GM19467 (cell line): ENCODE measurements at regions not wholly inside any gene's neighbourhood (a gene's known extent, or its start where the extent isn't known, plus 50 kb on each side); places are given as distances from the start of the nearest gene placed in this dataset.

ENCODE experiments used
- ATAC-seq: cut with Tn5 transposase; IDR thresholded peaks from one replicate; pipeline ENCODE4 v1.9.1; 2021; ENCODE audit warnings: mild to moderate bottlenecking, moderate library complexity; ENCODE audit not compliant: unreplicated experiment

DNA sequence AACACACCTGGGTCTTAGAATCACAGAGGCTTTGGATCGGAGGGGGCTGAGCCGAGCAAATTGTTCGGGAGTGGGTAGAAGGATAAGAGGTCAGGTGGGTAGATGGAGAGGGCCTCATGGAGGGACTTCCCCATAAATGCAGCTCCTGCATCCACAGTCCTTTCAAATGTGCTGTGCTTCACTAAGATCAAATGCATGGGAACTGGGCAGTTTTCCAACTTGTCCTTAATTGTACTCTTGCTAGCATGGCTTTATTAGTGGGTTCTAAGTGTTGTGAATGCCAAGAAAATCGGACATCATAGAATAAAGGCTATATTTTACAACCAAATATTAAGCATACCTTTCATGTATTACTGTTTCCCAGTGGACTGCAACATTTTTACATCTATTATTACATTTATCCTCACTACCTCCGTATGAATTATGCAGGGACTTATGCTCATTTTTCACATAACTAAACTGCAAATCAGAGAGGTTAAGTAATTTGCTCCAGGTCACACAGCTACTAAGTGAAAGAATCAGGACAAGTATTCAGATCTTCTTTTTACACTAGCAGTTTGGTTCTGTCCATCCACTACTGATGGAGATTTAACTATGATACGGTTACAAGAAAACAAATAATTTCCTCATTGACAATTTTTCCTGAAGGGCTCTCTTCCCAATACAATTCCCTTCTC, 174.5 kb upstream of the RUNX1 start:
- no peak for ATAC-seq

DNA sequence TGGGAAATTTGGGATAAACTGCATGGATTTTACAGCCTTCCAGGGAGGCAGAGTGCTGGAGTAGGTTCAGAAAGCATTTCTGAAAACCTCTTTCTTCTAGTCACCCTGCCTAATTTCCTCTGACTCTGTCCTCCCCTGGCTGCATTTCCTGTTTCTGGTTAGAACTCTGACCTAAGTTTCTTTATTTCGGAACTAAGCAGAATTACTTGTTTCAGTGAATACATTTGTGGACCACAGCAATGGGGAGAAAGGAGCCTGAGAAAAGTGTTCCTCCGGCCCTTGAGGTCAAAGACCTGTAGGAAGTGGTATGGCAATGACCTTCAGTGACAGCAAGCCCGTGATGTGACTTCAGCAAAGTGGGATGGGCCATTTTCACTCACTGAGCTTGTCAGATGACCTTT, 173.4 kb upstream of the RUNX1 start:
- peak; percentile 52 for ATAC-seq

DNA sequence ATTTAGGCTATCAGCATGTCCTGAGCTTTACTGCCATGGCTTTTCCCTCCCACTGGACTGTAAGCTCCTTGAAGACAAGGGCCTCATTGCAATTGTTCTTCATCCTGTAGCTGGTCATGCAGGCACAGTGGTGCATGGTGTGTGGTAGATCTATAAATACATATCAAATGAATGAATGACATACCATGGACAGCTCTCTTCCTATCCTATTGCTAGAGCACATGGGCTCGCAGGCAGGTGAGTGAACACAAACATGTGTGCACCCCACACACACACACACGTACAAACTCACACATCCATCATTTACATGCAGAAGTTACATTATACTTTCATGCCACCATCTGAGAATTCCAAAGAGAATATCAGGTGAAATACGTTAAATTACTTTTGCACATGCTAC, 172.9 kb upstream of the RUNX1 start:
- ATAC-seq: no peak

DNA sequence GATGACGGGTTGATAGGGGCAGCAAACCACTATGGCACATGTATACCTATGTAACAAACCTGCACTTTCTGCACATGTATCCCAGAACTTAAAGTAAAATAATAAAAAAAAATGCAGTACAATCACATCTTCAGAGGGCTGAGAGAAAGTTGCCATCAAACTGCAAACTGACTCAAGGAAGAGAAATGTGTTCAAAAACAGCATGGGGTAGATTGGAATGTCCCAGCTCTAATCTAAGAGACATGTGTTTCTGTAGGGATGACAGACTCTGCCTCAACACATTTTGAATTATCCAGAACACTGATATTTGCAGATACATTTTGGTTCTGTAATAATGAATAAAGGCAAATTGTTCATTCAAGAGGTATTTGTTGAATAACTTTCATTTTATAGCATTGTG, 171.2 kb upstream of the RUNX1 start:
- ATAC-seq: no peak

DNA sequence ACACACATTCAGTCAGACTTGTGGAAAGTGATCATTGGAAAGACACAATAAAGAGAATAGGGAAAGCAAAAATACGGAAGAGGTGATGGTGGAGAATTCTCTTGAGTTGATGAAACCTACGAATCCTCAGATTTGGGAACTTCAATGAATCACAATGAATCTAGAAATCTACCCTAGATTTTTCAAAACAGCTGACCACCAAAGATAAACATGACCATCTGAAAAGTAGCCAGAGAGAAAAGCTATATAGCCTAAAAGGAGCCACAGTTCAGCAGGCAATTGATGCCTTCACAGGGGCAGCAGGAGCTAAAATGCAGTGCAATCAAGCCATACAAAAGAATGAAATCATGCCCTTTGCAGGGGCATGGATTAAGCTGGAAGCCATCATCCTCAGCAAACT, 170.6 kb upstream of the RUNX1 start:
- no peak for ATAC-seq

DNA sequence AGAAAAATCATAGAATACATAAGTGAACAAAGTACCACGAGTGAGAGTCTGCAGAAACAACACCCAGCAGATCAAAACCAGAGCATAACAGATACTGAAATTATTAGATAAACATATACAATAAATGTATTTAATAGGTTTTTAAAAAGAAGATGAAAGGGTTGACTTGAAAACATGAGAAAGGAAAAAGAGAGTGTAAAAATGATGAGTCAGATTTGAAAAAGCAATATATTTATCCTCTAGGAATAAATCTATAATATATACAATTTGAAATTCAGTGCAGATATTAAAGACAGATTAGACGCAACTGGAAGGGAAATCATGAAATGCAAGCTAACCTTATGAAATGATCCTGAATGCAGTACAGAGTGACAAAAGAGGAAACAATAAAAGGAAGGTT, 170.2 kb upstream of the RUNX1 start:
- ATAC-seq: no peak

DNA sequence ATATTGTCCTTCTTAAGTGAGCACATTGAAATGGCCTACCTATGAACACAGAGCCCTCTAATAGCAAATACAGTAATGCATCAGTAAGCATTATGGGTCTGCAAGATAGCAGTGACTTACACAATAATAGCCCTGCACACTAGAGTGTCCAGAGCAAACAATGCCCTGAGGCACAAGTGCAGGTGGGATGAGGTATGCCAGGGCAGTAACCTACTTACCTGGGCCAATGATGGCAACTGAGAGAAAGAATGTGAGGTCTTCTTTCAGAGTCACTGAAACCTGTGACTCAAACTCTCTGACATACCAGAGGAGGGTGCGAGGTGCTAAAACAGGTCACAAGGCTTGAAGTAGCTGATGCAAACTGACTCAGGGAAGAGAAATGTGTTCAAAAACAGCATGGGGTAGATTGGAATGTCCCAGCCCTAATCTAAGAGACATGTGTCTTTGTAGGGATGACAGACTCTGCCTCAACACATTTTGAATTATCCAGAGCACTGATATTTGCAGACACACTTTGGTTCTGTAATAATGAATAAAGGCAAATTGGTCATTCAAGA, 168.5 kb upstream of the RUNX1 start:
- ATAC-seq: no peak

DNA sequence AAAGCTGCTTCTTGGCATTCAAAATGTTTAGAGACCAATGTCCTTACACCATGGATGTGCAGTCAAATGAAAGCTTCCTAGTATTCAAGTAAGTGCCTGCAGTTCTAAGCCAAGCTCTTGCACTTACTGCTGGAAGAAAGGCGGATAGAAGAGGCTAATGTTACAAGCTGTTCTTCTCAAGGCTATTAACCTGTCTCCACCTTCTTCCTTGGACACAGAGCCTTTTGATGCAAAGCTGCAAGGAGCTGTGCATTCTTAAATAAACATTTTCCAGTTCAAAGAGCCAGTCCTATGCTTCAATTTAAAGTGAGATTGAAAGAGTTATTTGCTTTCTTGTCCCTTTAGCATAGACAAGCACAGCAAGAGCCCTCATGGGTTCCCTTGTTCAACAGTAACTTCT, 167.9 kb upstream of the RUNX1 start:
- no peak for ATAC-seq

DNA sequence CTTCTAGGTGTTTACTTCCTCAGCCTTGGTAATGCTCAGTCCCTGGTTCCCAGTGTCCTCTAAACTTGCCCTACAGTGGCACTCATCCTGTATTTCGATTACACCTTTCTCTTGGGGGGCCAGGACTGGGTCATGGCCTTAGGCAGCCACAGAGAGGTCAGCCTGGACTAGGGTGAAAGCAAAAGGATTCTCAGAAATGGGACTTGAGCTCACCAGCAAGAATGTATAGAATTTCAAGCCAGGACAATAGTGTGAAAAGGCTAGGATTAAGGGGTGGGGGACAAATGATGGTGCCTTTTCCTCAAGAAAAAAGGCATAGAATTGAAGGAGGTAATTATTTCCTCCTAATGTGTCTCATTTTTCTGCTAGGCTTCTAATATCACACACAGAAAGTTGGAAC, 166.8 kb upstream of the RUNX1 start:
- no peak for ATAC-seq

DNA sequence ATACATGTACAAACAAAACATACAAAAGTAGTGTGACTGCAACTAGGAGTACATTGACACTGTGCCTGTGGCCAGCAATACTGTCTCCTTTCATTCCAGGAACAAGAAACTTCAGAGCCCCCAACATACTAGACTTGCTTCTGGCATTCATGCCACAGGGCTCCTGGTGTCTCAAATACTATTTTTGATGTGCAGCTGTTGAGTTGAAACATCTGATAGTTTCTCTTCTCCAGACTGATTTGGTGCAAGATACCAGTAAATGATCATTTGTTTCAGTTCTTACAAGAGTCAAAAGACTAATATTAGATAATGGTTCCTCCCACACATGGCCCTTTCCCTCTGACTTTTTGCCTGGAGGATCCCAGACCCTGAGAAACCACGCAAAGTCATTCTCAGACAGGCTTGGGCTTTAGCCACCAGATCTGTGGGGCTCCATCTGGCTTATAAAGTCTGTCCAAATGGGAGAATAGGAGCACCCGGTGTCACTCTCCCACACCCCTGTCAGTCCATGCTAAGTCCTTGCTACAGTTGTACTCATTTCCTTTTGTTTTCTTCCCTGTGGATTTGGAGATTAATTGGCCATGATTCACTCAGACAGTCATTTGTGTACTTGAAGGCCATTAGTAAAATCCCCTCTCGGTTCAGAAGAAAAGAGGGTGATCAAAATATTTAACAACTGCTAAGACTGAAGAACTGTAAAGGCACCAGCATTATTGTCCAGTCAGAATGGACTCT, 163.5 kb upstream of the RUNX1 start:
- no peak for ATAC-seq

DNA sequence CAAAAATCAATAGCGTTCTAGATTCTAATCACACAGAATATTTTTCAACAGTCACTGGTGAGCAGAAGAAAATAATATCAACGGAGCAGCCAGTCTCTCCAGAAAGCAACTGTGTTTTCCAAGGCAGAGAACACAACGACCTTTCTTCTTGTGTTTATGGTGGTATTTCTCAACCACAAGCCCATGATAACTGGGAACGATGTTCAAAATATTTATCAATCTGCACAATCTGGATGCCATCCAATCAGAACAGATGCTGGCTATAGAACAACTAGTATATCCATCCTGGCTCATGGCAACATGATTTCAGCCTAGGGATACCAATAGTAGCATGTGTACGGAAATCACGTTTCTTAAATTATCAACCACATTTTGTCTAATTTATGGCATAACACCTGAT, 162.7 kb upstream of the RUNX1 start:
- ATAC-seq: no peak

DNA sequence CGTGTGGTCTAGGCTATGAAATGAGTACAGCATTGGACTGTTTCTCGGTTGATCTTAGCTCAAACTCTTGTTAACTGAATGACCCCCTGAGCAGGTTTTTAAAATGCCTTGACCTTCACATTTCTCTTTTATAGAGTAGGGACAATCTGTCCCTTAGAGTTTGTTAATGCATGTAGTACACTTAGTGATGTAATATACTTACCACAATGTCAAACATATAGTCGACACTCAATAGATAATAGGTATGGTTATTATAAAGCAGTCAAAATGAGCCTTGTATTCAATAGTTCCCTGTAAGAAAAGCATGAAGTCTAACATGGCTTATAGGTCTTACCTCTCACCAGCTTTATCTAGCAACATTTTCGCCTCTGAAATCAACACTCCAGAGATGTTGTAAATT, 161.0 kb upstream of the RUNX1 start:
- ATAC-seq: no peak

DNA sequence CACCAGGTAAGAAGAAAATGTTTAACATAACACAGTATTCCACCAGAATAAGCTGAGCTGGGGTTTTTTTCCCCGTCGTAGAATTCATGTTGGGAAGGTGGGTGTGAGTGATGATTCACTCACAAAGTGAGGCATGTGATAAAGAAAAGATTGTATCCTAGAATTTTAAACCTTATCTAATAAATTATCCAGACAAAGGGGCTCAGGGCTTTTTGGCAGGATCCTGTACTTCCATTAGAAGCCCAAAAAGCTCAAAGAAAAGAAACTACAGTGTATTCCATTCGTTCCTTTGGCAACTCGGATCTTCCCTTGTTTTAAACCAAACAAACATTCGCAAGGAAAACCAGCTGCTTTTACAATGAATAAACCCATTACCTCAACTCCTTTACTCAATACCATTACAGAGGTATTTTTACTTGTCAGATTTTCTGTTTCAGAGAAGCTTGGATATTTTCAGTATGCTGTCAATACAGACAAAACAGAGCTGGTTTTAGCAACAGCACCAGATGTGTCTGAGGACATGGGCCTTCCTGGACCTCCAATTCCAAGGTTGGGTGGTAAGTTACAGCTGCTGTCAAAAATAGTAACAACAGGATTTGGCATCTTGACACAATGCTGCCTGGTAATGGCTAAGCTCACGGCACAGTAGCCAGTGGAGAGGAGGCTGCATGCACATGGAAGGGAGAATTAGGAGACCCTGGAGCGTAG, 159.9 kb upstream of the RUNX1 start:
- ATAC-seq: no peak

DNA sequence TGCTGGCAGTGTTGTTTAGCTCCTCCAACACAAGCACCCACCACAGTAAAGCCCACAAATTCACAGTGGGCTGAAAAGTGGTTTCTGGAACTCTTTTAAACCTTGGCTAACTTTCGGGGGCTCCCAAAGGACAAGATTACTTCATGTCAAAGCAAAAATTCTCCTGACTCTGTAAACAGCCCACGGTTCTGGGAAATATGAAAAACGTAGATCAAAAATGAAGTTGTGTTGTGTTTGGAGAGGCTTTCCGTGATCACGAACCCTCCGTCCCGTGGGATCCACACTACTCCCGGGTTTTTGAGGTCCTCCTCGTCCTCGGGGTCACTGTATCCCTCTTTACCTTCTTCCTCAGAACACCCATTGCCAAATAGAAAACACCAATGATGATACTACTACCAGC, 159.0 kb upstream of the RUNX1 start:
- ATAC-seq: no peak

DNA sequence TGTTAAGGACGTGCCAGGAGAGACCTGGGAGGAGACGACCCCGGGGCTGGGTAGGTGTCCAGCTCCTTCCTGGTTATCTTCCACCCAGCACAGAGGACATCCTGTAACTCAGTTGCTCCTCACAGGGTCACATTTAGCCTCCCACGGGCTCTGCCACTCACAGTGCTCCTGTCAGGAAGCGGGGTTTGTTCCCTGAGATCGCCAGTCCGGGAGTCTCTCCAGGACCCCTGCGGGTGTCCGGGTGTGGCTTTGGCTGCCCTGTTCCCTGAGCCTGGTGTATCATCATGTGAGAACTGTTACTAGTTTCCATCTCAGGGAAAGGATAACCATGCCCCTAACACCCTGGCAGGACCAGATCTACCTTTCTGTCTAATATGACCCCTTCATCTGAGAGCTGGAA, 158.2 kb upstream of the RUNX1 start:
- ATAC-seq: no peak

DNA sequence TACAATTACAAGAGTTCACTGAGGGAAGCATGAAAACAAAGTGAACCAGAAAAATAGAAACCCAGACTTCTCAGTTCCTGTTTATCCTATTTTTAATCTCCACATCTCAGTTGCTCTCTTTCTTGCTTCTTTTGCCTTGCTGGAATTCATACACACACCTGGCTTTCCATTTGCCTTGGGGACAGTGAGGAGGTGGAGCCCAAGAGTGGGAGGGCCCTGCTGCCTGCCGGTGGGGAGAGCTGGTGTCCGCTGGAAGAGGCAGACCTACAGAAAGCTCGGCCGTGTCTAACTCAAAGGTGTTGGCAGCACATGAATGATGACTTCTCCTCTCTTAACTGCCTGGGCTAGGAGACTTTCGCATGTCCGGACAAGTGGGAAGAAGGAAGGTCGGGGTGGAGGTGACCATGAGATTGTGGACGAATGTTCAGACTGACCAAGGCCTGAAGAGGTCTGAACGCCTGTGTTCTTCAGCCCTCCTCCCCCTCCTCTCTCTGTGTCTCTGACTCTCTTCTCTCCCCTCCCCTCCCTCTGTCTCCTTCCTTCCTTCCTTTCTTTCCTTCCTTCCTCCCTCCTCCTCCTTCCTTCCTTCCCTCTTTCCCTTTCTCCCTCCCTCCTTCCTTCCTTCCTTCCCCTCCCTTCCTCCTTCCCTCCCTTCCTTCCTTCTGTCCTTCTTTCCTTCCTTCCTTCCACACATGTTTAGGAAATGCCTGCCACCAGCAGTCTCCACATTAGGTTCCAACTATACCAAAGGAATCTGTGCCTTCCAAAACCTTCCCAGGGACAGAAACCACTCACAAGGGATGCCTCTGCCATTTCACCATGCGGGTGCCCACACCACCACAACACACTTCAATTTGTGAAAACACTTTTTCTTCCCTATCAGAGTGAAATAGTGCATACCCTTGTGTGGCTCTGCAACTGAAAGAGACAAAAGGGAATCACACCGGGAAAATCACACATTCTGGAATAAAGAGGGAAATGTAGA, 157.3 kb upstream of the RUNX1 start:
- ATAC-seq: no peak

DNA sequence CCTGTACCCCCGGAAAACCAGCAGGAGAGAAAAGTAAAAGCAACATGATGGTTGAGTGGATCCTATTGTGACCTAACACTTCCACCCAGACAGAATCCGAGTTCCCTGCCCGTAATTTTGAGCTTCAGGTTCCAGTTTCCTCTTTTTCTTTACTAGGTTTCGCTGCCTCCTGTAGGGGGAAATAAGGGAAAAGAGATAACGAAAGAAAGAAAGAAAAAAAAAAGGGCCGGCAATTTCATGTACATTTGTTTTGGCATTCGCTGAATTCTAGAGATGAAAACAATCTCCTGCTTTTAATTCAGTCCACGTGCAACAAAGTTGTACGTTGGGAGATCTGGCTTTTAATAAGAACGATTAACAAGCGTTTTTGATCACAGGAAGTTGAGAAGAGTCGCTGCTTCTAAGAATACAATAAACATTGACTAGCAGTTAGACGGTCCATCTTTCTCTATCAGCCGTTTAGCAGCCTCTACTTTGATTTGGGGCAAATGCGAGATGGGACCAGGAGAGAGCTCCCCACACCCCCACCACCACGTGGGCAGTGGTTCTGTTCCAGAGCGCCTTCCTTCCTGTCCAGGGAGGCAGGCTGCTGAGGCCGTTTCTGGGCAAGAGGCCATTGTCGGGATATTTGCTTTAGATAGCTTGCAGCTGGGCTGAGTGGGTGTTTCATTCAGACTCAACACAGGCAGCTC, 155.9 kb upstream of the RUNX1 start:
- no peak for ATAC-seq

DNA sequence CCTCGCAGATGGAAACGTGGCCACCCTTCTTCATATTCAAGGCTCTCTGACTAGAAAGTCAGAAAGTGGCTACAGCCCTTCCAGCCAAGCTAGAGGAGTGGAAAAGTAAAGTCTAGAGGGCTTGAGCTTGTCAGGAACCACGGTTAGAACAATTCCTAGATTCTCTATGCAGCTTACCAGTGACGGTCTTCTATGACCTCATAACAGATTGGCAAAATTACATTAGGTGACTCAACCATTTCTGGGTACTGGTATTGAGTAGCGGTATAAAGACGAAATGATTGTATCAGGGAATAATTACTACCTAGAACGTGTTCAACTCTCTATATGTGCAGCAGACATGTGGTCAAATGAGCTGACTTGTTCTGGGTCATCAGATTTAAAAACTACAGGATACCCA, 155.0 kb upstream of the RUNX1 start:
- no peak for ATAC-seq

DNA sequence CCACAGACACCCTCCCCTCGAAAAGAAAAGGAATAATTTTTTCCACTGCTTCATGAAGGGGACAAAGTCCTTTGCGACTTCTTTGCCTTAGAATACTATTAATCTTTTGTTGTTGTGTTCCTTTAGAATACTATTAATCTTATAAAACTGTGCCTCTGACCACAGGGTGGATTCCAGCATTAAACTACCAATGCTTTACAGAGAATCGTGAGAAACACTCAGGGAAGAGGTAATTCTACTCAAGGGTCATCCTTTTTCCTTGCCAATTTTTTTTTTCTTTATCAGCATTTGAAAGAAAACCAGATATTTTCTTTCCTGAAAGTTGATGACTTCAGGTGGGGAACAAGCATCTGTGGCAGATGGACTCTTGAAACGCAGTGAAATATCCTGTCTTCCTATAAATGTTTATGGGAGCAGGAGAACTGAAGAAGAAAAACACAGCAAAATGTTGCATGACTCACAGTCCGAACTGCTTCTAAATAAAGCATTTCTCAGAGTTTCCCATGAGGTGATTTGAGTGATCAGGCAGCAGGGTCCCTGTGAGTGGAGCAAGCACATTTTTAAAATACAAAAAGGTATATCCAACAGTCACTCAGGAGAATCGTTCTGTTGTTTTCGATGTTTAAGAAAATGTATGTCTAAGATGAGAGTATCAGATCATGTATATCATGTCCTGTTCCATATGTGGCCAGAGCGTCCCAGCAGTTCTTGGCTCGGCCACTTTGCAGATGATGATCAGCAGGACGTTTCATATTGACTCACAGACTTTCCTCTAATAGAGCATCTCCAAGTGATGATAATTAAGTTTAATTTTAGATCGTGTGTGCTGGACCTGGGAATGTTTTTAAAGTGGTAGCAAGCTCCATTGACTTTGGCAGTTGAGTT, 154.2 kb upstream of the RUNX1 start:
- ATAC-seq: no peak
